Naive thymus-derived CD4-positive, alpha-beta T cell (primary cell): ENCODE measurements at regions not wholly inside any gene's neighbourhood (a gene's known extent, or its start where the extent isn't known, plus 50 kb on each side); places are given as distances from the start of the nearest gene placed in this dataset.

ENCODE experiments used
- ATAC-seq: fragments of 150-1000 bp; cut with Tn5 transposase; 2 replicates; pipeline ENCODE4 v1.10.0; 2021; ENCODE audit warnings: mild to moderate bottlenecking, moderate library complexity
- CTCF ChIA-PET: fragments of 350-600 bp; sonication (Branson Sonifier 250); formaldehyde crosslinking; loops from one replicate; lab custom pipeline; 2021; ENCODE audit warnings: antibody characterized with exemption; lab: Charles Lee
- POLR2A ChIA-PET: fragments of 350-600 bp; sonication (Branson Sonifier 250); formaldehyde crosslinking; loops from one replicate; lab custom pipeline; 2021; ENCODE audit warnings: antibody characterized with exemption, inconsistent platforms; lab: Charles Lee
- DNase-seq, 9 donors: peaks; one replicate each; pipeline versions ENCODE4 v3.0.0 to v3.0.0-alpha.2; 2020 to 2022; ENCODE audit warnings: mixed read lengths in 1 of 9
- H3K27ac ChIP-seq: one replicate; pipeline ENCODE4 v1.7.0; 2013; ENCODE audit warnings: mild to moderate bottlenecking, low read depth, low read length, moderate library complexity
- H3K27me3 ChIP-seq, 2 donors: one replicate each; pipeline ENCODE4 v1.7.0; 2013; ENCODE audit warnings: low read length in 2 of 2, mild to moderate bottlenecking in 2 of 2, moderate library complexity in 2 of 2; ENCODE audit not compliant: control insufficient read depth in 2 of 2, insufficient read depth in 2 of 2
- H3K36me3 ChIP-seq, 3 experiments: 1 replicate in 2 of 3; 2 replicates in 1 of 3; pipeline ENCODE4 v1.7.0; 2013; ENCODE audit warnings: low read length in 3 of 3, mild to moderate bottlenecking in 3 of 3, moderate library complexity in 1 of 3; ENCODE audit not compliant: insufficient read depth in 3 of 3, control insufficient read depth in 2 of 3
- H3K4me1 ChIP-seq, 2 donors: one replicate each; pipeline ENCODE4 v1.7.0; 2013; ENCODE audit warnings: low read length in 2 of 2, mild to moderate bottlenecking in 2 of 2, moderate library complexity in 1 of 2; ENCODE audit not compliant: control insufficient read depth in 2 of 2, insufficient read depth in 2 of 2
- H3K4me3 ChIP-seq: 2 replicates; pipeline ENCODE4 v1.7.0; 2013; ENCODE audit warnings: mild to moderate bottlenecking, low read length
- H3K9me3 ChIP-seq, 3 experiments: 1 replicate in 2 of 3; 2 replicates in 1 of 3; pipeline ENCODE4 v1.7.0; 2013; ENCODE audit warnings: low read length in 3 of 3; ENCODE audit not compliant: control insufficient read depth in 2 of 3
- H3K27ac Mint-ChIP-seq, 9 donors: one replicate each; pipeline ENCODE4 v1.8.0; 2020 to 2022; ENCODE audit warnings: mixed read lengths in 9 of 9, mild to moderate bottlenecking in 8 of 9, moderate library complexity in 5 of 9, inconsistent platforms in 2 of 9
- H3K27me3 Mint-ChIP-seq, 5 donors: one replicate each; pipeline ENCODE4 v1.8.0; 2021 to 2022; ENCODE audit warnings: mixed read lengths in 5 of 5, mild to moderate bottlenecking in 1 of 5
- H3K36me3 Mint-ChIP-seq, 5 donors: one replicate each; pipeline ENCODE4 v1.8.0; 2020 to 2022; ENCODE audit warnings: mixed read lengths in 5 of 5, mild to moderate bottlenecking in 3 of 5, inconsistent platforms in 1 of 5
- H3K4me1 Mint-ChIP-seq, 7 donors: one replicate each; pipeline ENCODE4 v1.8.0; 2020 to 2022; ENCODE audit warnings: mixed read lengths in 7 of 7, mild to moderate bottlenecking in 3 of 7, inconsistent platforms in 1 of 7
- H3K4me3 Mint-ChIP-seq, 10 donors: one replicate each; pipeline ENCODE4 v1.8.0; 2020 to 2022; ENCODE audit warnings: mild to moderate bottlenecking in 10 of 10, mixed read lengths in 10 of 10, moderate library complexity in 6 of 10, inconsistent platforms in 2 of 10
- H3K9me3 Mint-ChIP-seq, 11 donors: one replicate each; pipeline ENCODE4 v1.8.0; 2020 to 2022; ENCODE audit warnings: mixed read lengths in 11 of 11, mild to moderate bottlenecking in 4 of 11, inconsistent platforms in 1 of 11, moderate library complexity in 1 of 11
- intact Hi-C, 2 donors: fragments of 100-400 bp; cut with micrococcal nuclease; formaldehyde crosslinking; loops; one replicate each; pipeline ENCODE4 v1.15.1; 2023

DNA sequence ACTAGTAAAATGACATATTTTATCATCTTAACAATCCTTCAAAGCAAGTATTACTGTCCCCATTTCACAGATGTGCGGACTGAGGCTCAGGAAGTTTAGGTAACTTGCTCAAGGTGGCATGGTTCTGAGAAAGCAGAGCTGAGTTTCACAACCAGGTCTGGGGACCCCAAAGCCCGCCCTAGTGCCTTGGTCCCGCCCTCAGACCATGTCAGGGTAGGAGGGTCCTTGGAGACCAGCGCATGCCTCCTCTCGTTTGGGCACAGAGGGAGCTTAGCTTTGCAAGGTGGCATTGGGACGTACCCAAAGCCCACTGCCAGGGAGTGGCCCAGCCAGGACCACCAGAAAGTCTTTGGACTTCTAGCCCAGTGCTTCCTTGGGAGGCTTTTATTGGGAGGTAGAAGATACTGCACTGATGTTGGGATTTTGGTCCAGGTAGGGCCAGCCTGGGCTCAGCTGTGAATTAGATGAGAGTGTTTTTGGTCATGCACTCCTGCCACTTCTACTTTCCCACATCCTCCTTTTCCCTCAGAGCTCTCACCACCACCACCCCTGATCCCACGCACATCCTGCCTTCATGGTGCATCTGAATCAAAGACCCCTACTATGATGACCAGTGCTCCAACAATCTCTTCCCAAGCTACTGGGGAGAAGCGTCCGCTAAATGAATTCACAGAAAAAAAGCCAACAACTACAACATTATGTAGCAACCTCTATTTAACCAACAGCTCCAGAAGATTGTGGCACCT is 307.9 kb downstream of the TLE3 start:
- H3K27me3 Mint-ChIP-seq, result peaks cover 5 to 32% (median 11%) of the 10 kb centered on the region in 5 donors

DNA sequence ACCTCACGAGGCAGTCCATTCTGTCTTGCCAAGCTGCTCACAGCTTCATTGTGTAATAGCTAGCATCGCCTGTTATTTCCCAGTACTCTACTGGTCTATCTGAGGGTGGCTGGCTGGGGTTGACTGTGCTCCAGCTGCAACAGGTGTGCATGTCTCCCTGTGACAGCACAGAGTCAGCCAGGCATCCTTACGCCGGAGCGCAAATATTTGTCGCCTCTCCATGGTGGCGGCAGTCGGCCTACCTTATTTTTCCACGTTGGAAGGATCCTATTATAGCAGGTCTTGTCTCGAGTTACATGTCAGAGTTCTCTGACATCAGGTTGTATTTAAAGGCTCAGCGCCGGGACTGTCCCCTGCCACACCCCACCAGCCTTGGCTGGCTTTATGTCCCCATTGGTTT is 307.1 kb downstream of the TLE3 start:
- DNase-seq (no peak), ATAC-seq (no peak)
- H3K9me3 Mint-ChIP-seq, result peaks cover 4 to 20% (median 12%) of the 10 kb centered on the region in 11 donors
- H3K27ac ChIP-seq, result no peak overlapping the region
- CTCF ChIA-PET, result no interaction called here
- no peak overlapping the region for H3K4me3 ChIP-seq
- peaks cover 0 to 6% (median 0%) of the 10 kb centered on the region in 7 donors for H3K4me1 Mint-ChIP-seq
- peaks cover 0 to 12% (median 5%) of the 10 kb centered on the region in 5 donors for H3K36me3 Mint-ChIP-seq
- H3K4me1 ChIP-seq, result no peaks in the 10 kb centered on the region
- H3K27me3 Mint-ChIP-seq, result peaks cover 5 to 26% (median 5%) of the 10 kb centered on the region in 5 donors
- peaks cover 0 to 7% (median 0%) of the 10 kb centered on the region in 3 experiments for H3K9me3 ChIP-seq
- H3K4me3 Mint-ChIP-seq, result no peak overlapping the region
- no peaks in the 10 kb centered on the region for H3K27me3 ChIP-seq
- H3K36me3 ChIP-seq, result no peaks in the 10 kb centered on the region
- intact Hi-C loops, result no loop called here
- POLR2A ChIA-PET, result no interaction called here
- H3K27ac Mint-ChIP-seq, result no peak overlapping the region

More for the DNA sequence above, 307.9 kb downstream of the TLE3 start:
- ChIA-PET CTCF (no interaction called here), POLR2A (no interaction called here)
- no peak overlapping the region for H3K27ac Mint-ChIP-seq
- DNase-seq (no peak), ATAC-seq (no peak)
- peaks cover 0 to 12% (median 5%) of the 10 kb centered on the region in 5 donors for H3K36me3 Mint-ChIP-seq
- no peaks in the 10 kb centered on the region for H3K36me3 ChIP-seq
- no peaks in the 10 kb centered on the region for H3K4me1 ChIP-seq
- H3K9me3 Mint-ChIP-seq, result peaks cover 4 to 20% (median 12%) of the 10 kb centered on the region in 11 donors
- no peak overlapping the region for H3K4me3 Mint-ChIP-seq
- intact Hi-C loops, result no loop called here
- no peak overlapping the region for H3K4me3 ChIP-seq
- no peak overlapping the region for H3K27ac ChIP-seq
- no peaks in the 10 kb centered on the region for H3K27me3 ChIP-seq
- peaks cover 0 to 9% (median 0%) of the 10 kb centered on the region in 7 donors for H3K4me1 Mint-ChIP-seq
- peaks cover 0 to 7% (median 0%) of the 10 kb centered on the region in 3 experiments for H3K9me3 ChIP-seq

DNA sequence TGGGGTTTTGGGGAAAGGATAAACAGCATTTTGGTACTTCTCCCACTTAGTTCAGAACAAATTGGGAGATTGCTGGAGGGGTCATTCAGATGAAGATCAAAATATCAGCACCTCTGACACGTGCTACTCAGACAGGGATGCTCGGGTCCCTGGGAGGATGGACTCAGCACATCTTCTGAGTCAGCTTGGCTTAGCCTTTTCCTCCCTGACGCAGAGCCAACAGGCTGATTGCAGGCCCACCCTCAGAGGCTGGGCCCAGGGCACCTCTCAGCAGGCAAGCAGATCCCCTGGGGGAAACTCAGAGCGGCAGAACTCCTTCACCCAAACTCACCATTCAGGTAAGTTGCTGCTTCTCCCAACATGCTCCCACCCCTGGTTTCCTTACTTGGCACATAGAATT is 304.9 kb downstream of the TLE3 start:
- Mint-ChIP-seq H3K9me3 (peaks cover 4 to 20% (median 12%) of the 10 kb centered on the region in 11 donors), H3K27ac (no peak overlapping the region), H3K4me1 (no peaks in the 10 kb centered on the region), H3K27me3 (peaks cover 0 to 13% (median 4%) of the 10 kb centered on the region in 5 donors), H3K4me3 (no peak overlapping the region), H3K36me3 (peaks cover 0 to 12% (median 5%) of the 10 kb centered on the region in 5 donors)
- ATAC-seq, result no peak
- ChIA-PET POLR2A (no interaction called here), CTCF (no interaction called here)
- no peak for DNase-seq
- intact Hi-C loops, result no loop called here
- Histone ChIP-seq H3K4me3 (no peak overlapping the region), H3K27ac (no peak overlapping the region), H3K4me1 (no peaks in the 10 kb centered on the region), H3K27me3 (no peaks in the 10 kb centered on the region), H3K36me3 (no peaks in the 10 kb centered on the region), H3K9me3 (peaks cover 0 to 7% (median 0%) of the 10 kb centered on the region in 3 experiments)

DNA sequence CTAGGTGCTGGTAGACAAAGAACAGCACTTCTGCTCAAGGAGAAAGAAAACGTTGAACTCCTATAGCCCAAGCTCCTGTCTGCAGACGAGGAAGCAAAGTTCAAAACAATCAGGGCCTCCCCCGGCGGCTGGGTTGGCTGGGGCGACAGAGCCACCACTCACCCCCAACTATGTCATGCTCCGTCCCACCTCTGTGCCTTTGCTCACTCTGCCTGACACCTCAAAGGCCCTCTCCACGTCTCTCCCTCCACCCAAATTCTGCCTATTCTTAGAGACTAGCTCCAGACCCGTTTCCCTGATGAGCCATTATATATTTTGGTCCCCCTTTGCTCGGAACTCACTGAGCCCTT is 304.3 kb downstream of the TLE3 start:
- ATAC-seq (no peak), DNase-seq (no peak)
- intact Hi-C loops, result no loop called here
- Mint-ChIP-seq H3K4me3 (no peak overlapping the region), H3K9me3 (peaks cover 4 to 20% (median 12%) of the 10 kb centered on the region in 11 donors), H3K27me3 (peaks cover 0 to 13% (median 4%) of the 10 kb centered on the region in 5 donors), H3K36me3 (peaks cover 0 to 12% (median 5%) of the 10 kb centered on the region in 5 donors), H3K27ac (no peak overlapping the region), H3K4me1 (no peaks in the 10 kb centered on the region)
- Histone ChIP-seq H3K9me3 (peaks cover 0 to 7% (median 0%) of the 10 kb centered on the region in 3 experiments), H3K36me3 (no peaks in the 10 kb centered on the region), H3K4me3 (no peak overlapping the region), H3K27ac (no peak overlapping the region), H3K27me3 (no peaks in the 10 kb centered on the region), H3K4me1 (no peaks in the 10 kb centered on the region)
- ChIA-PET POLR2A (no interaction called here), CTCF (no interaction called here)

DNA sequence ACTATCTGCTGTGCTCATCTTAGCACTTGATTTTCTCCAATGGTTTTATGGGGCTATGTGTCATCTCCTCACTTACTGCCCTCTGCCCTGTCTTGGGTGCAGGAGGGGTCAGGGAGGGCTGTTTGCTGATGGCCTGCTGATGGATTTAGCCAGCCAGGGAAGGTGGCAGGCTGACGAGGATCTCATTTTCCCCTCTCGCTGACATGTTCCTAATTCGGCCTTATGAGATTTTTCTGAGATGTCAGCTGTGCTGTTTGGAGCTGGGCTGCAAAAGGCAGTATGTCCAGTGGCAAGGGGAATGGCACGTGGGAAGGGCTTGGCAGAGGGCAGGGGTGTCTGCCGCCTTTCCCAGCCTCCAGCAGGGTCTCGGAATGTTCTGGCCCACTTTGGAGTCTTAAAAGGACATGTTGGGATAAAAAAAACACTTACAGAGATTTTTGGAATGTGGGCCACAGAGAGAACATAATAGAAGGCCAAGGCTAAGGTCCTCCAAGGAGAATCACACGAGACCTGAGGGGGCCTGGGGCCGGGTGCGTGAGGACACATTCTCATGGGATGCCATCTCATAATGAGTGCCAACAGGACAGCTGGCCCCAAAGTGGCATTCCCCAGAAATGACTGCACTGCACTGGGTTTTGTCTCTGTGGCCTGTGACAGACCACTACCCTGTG is 303.8 kb downstream of the TLE3 start:
- no peaks in the 10 kb centered on the region for H3K4me1 ChIP-seq
- H3K4me3 Mint-ChIP-seq, result no peak overlapping the region
- peaks cover 0 to 4% (median 0%) of the 10 kb centered on the region in 7 donors for H3K4me1 Mint-ChIP-seq
- CTCF ChIA-PET, result no interaction called here
- H3K27me3 Mint-ChIP-seq, result peaks cover 0 to 13% (median 4%) of the 10 kb centered on the region in 5 donors
- H3K36me3 Mint-ChIP-seq, result peaks cover 0 to 12% (median 5%) of the 10 kb centered on the region in 5 donors
- no peaks in the 10 kb centered on the region for H3K36me3 ChIP-seq
- intact Hi-C loops, result no loop called here
- H3K9me3 ChIP-seq, result peaks cover 0 to 7% (median 0%) of the 10 kb centered on the region in 3 experiments
- H3K27ac ChIP-seq, result no peak overlapping the region
- H3K9me3 Mint-ChIP-seq, result peaks cover 4 to 20% (median 12%) of the 10 kb centered on the region in 11 donors
- no peak overlapping the region for H3K27ac Mint-ChIP-seq
- DNase-seq (no peak), ATAC-seq (no peak)
- H3K27me3 ChIP-seq, result no peaks in the 10 kb centered on the region
- H3K4me3 ChIP-seq, result no peak overlapping the region
- POLR2A ChIA-PET, result no interaction called here

DNA sequence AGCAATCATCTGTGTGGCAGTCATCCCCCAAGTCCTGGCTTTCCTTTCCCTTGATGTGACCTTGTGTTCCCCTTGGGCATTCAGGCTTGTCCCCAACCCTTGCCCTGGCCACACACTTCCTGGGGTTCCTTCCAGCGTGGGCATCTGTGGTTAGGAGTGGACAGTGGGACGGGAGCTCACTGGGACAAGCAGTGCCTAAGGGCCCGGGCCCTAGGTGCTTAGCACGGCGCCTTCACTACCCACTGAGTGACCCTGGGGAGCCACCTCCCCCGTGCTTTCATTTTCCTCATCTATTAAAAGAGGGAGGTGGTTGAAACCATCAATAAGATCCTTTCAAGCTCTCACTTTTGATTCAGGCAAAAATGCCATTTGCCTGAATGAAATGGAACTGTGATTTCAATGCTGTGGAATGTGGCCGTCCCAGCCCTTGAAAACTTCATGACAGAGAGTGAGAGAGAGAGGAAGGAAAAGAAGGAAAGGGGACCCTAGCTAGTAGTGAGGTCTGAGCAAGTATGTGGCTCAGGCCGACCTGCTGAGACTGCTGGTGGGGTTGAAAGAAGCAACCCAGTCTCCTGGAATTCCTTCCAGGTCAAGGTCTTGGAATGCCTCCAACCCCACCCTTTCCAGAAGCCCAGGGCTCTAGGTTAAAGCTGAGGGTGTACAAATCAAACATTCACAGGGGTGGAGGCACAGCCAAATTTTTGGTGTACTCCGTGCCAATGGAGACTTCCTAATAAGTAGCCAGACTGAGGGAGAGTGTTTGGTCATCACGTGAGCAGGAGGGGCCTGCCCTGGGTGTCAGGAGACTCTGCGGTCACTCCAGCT is 302.9 kb downstream of the TLE3 start:
- no peaks in the 10 kb centered on the region for H3K27me3 ChIP-seq
- H3K4me3 ChIP-seq, result no peak overlapping the region
- H3K4me1 Mint-ChIP-seq, result peaks cover 0 to 5% (median 0%) of the 10 kb centered on the region in 7 donors
- peaks cover 4 to 20% (median 12%) of the 10 kb centered on the region in 11 donors for H3K9me3 Mint-ChIP-seq
- peaks cover 0 to 13% (median 4%) of the 10 kb centered on the region in 5 donors for H3K27me3 Mint-ChIP-seq
- H3K9me3 ChIP-seq, result peaks cover 0 to 7% (median 0%) of the 10 kb centered on the region in 3 experiments
- H3K27ac ChIP-seq, result no peak overlapping the region
- no peak for ATAC-seq
- CTCF ChIA-PET, result no interaction called here
- H3K36me3 Mint-ChIP-seq, result peaks cover 0 to 12% (median 5%) of the 10 kb centered on the region in 5 donors
- no peaks in the 10 kb centered on the region for H3K4me1 ChIP-seq
- H3K36me3 ChIP-seq, result no peaks in the 10 kb centered on the region
- no peak overlapping the region for H3K4me3 Mint-ChIP-seq
- DNase-seq, result no peak
- POLR2A ChIA-PET, result no interaction called here
- intact Hi-C loops, result no loop called here
- H3K27ac Mint-ChIP-seq, result no peak overlapping the region
